Posterior cingulate gyrus (tissue), 11 donors: ENCODE measurements at regions not wholly inside any gene's neighbourhood (a gene's known extent, or its start where the extent isn't known, plus 50 kb on each side); places are given as distances from the start of the nearest gene placed in this dataset.

ENCODE experiments used
- DNase-seq, 10 donors: peaks; one replicate each; pipeline versions ENCODE4 v3.0.0 to v3.0.0-alpha.2; 2020 to 2021; ENCODE audit warnings: mixed read lengths in 3 of 10
- intact Hi-C: fragments of 100-400 bp; cut with DNase I; formaldehyde crosslinking; loops from one replicate; pipeline ENCODE4 v1.15.1; 2023

DNA sequence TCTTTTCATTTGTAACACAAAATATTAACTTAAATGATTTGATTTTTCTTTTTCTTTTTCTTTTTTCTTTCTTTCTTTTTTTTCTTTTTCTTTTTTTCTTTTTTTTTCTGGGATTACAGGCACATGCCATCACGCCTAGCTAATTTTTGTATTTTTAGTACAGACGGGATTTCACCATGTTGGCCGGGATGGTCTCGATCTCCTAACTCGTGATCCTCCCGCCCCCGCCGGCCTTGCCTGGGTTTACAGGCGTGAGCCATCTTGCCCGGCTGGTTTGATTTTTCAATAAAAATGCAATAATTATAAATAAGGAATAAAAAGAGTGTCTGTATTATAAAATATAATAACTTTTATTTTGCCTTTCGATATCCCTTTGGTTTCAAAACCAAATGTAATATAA lies 146.7 kb upstream of the RGS18 start:
- peak in 2 of 10 donors; percentile 41 to 50 for DNase-seq
- intact Hi-C loops = no loop called here

- no peak for DNase-seq
- intact Hi-C loops = no loop called here
These were observed 135.4 kb upstream of the RGS18 start for GRCh38 chr1:192022827-192023226.

GRCh38 chr1:192024881-192025280 lies 133.4 kb upstream of the RGS18 start:
- intact Hi-C loops = no loop called here
- DNase-seq = no peak

DNA sequence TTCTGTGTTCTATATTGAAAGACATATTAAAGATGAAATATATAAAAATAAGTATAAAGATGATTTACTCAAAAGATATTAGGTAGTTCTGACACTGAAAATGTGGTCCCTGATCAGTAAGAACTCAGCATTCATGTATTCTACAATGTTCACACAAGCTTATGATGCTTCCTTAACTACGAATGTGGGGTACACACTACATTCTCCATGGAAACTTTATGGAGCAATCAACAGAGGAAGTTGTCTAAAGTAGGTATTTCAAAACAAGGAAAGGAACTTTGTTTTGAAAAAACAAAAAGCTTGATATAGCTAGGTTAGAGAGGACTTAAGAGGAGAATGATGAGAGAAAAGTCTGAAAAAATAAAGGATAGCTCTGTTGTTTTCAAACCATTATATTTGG lies 119.7 kb upstream of the RGS18 start:
- intact Hi-C loops = no loop called here
- DNase-seq = no peak

DNA sequence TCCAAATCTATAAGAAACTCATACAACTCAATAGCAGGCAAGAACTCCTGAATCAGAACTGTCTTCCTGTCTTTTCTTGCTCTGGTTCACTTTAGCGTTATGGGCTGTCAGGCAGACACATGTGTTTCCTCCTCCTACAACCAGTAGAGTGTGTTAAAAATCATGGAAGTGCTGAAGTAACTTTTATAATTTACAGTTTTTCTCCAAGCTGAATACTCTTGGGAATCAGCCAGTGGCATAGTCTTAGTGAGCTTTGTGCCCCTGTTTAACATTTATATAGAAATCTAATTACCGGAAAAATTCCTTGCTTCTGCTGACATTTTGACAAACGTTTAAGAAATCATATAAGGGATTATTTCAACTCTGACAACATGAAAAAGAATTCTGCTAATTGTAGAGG lies 113.1 kb upstream of the RGS18 start:
- intact Hi-C loops = no loop called here

GRCh38 chr1:192053531-192053971 lies 104.7 kb upstream of the RGS18 start:
- intact Hi-C loops = no loop called here
- no peak for DNase-seq

More for the DNA sequence above, 113.1 kb upstream of the RGS18 start:
- DNase-seq = no peak

- DNase-seq = no peak
- intact Hi-C loops = no loop called here
These were observed 100.5 kb upstream of the RGS18 start for GRCh38 chr1:192057766-192058165.

- intact Hi-C loops = no loop called here
- no peak for DNase-seq
These were observed 98.9 kb upstream of the RGS18 start for GRCh38 chr1:192059407-192059806.

GRCh38 chr1:192061556-192061955 lies 96.7 kb upstream of the RGS18 start:
- intact Hi-C loops = no loop called here
- DNase-seq = no peak

- DNase-seq = no peak
- intact Hi-C loops = no loop called here
These were observed 93.2 kb upstream of the RGS18 start for GRCh38 chr1:192065087-192065486.

GRCh38 chr1:192066202-192066601 lies 92.1 kb upstream of the RGS18 start:
- intact Hi-C loops = no loop called here
- DNase-seq = no peak

- no peak for DNase-seq
- intact Hi-C loops = no loop called here
These were observed 90.9 kb upstream of the RGS18 start for GRCh38 chr1:192067360-192067759.

DNA sequence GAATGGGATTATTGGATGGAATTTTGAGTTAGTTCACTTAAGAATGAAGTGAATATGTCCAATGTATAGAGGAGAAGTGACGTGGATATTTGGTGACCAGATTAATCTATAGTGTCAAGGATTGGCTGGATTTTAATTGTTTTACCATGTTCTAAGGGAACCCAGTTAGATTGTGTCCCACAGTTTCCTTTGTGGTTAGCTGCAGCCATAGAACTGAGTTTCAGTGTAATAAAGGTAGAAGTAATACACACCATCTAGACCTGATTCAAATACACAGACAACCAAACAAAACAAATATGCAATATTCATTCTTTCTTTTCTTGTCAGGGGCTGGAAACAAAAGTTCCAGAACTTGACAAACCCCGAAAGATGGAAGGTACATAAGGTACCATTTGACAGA lies 88.0 kb upstream of the RGS18 start:
- intact Hi-C loops = no loop called here
- no peak for DNase-seq

DNA sequence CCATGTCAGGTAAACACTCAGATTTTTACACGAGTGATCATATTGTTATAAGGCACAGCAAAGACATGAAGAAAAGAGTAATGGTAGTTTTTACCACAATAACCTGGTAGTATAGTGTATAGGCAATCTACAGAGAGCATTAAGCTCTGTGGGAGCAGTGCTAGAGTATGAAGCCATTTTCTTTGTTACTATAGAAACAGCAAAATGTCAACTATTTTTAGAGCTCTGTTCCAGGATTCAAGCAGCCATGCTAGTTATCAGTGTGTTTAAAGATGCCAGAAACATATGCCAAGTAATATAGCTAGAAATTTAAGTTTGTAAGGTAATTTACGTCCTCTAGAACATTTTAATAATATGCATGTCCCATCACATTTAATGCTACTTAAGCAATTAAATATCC lies 77.6 kb upstream of the RGS18 start:
- no peak for DNase-seq
- intact Hi-C loops = no loop called here

- no peak for DNase-seq
- intact Hi-C loops = no loop called here
These were observed 76.9 kb upstream of the RGS18 start for GRCh38 chr1:192081359-192081758.

GRCh38 chr1:192086644-192087043 lies 71.6 kb upstream of the RGS18 start:
- intact Hi-C loops = no loop called here
- DNase-seq = no peak

DNA sequence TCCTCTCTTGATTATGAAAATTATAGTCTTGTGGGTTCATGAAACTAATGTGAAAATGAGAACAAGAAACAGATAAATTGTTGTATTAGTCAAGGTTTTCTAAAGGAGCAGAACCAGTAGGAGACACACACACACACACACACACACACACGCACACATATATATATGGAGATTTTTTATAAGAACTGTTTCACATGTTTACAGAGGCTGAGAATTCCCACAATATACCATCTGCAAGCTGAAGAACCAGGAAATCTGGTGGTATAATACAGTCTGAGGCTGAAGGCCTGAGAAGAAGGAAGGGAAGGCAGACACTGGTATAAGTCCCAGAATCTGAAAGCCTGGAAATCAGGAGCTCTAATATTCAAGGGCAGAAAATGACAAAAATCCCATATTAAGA lies 70.9 kb upstream of the RGS18 start:
- no peak for DNase-seq
- intact Hi-C loops = no loop called here

- no peak for DNase-seq
- intact Hi-C loops = no loop called here
These were observed 69.8 kb upstream of the RGS18 start for GRCh38 chr1:192088496-192088895.

DNA sequence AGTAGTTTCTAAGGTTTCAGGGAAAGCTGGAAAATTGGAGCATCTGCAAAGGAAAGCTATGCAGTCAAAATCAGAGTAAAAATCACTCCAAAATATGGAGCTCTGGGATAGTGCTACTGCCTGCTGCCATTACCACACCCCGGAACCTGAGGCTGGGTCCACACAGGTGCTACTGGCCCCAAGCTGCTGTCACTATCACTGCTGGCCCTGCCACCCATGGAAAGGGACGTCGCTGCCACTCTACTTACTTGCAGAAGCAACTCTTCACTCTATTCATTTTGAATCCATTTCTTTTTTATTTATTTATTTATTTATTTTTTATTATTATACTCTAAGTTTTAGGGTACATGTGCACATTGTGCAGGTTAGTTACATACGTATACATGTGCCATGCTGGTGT lies 60.3 kb upstream of the RGS18 start:
- intact Hi-C loops = no loop called here
- peak in 2 of 10 donors; percentile 35 to 54 for DNase-seq

- intact Hi-C loops = no loop called here
These were observed 58.9 kb upstream of the RGS18 start for GRCh38 chr1:192099328-192099727.

GRCh38 chr1:192100686-192101468 lies 57.4 kb upstream of the RGS18 start:
- intact Hi-C loops = no loop called here
- DNase-seq = no peak

More at GRCh38 chr1:192099328-192099727, 58.9 kb upstream of the RGS18 start:
- DNase-seq = no peak

DNA sequence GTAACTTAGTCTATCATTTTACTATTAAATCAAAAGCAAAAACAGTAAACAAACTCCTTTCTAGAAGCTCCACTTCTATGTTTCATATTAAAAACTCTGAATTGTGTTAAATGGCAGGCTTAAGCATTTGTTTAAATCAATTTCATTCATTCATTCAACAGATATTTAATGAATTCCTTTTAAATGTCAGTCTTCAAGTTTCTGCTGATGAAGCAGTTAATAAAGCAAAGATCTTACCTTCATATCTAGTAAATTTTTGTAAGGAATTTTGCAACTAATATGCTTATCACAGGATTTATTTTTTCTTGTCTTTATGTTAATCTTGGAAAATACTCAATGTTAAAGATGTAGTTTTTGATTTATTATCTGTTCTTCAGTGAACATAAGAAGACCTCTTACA lies 54.1 kb upstream of the RGS18 start:
- intact Hi-C loops = no loop called here
- no peak for DNase-seq

DNA sequence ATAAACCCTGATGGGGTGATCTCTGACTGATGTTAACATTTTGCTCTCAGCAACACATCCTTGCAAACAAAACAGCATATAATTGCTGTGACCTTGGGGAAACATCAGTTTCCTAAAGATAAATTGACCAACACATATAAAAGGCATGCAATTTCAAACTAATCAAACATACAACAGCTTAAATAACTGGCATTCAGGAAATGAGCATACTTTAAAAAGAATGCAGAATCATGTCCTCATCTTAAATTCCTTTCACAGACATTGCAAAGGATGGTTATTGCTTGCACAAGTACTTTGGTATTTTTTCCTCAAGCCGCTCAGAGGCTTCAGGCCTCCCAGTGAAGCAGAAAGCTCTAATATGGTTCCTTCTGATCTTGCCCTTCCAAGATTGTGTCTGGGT lies 53.4 kb upstream of the RGS18 start:
- intact Hi-C loops = no loop called here
- no peak for DNase-seq
